HepG2 (cell line): ENCODE measurements at regions not wholly inside any gene's neighbourhood (a gene's known extent, or its start where the extent isn't known, plus 50 kb on each side); places are given as distances from the start of the nearest gene placed in this dataset.

ENCODE experiments used
- AGO1 ChIP-seq: fragments of 200-400 bp; formaldehyde crosslinking; IDR thresholded peaks from 2 replicates; pipeline ENCODE4 v1.6.1; 2017; ENCODE audit warnings: mild to moderate bottlenecking, low read depth, low read length, moderate library complexity; ENCODE audit not compliant: poor library complexity, severe bottlenecking
- ARNTL ChIP-seq: sonication (generic); formaldehyde crosslinking; IDR thresholded peaks from 2 replicates; pipeline ENCODE4 v1.4.0; 2020; ENCODE audit warnings: mild to moderate bottlenecking, missing genetic modification reagents
- CAMTA2 ChIP-seq: sonication (generic); formaldehyde crosslinking; IDR thresholded peaks from 2 replicates; pipeline ENCODE4 v1.4.0; 2020; ENCODE audit warnings: mild to moderate bottlenecking, missing genetic modification reagents, borderline replicate concordance
- GATAD2A ChIP-seq: IDR thresholded peaks from 2 replicates; pipeline ENCODE4 v1.6.1; 2016
- MYC ChIP-seq: sonication (generic); formaldehyde crosslinking; IDR thresholded peaks from 2 replicates; pipeline ENCODE4 v1.9.0; 2021; ENCODE audit warnings: missing genetic modification reagents, borderline replicate concordance
- MYNN ChIP-seq: sonication (generic); formaldehyde crosslinking; IDR thresholded peaks from 2 replicates; pipeline ENCODE4 v1.4.0; 2020; ENCODE audit warnings: mild to moderate bottlenecking, low read depth, missing genetic modification reagents
- NR2F2 ChIP-seq: IDR thresholded peaks from 2 replicates; pipeline ENCODE4 v1.6.1; 2012; ENCODE audit warnings: low read depth, inconsistent platforms, borderline replicate concordance
- PLRG1 ChIP-seq: fragments of 450-650 bp; conservative IDR thresholded peaks from 2 replicates; pipeline ENCODE4 v1.6.1; 2016
- RORA ChIP-seq: sonication (generic); formaldehyde crosslinking; IDR thresholded peaks from 2 replicates; pipeline ENCODE4 v1.5.0; 2020; ENCODE audit warnings: mild to moderate bottlenecking, missing genetic modification reagents, moderate library complexity
- ZBTB7A ChIP-seq: sonication (generic); formaldehyde crosslinking; IDR thresholded peaks from 2 replicates; pipeline ENCODE4 v1.8.0; 2022; ENCODE audit warnings: mild to moderate bottlenecking, missing genetic modification reagents
- ZNF124 ChIP-seq: sonication (generic); formaldehyde crosslinking; IDR thresholded peaks from 2 replicates; pipeline ENCODE4 v1.4.0; 2020; ENCODE audit warnings: missing genetic modification reagents
- ZNF605 ChIP-seq: sonication (generic); formaldehyde crosslinking; IDR thresholded peaks from 2 replicates; pipeline ENCODE4 v1.8.0; 2022; ENCODE audit warnings: mild to moderate bottlenecking, missing genetic modification reagents
- ZNF768 ChIP-seq: sonication (generic); formaldehyde crosslinking; IDR thresholded peaks from 2 replicates; pipeline ENCODE4 v1.4.0; 2020; ENCODE audit warnings: missing genetic modification reagents
- ZNF83 ChIP-seq: sonication (generic); formaldehyde crosslinking; IDR thresholded peaks from 2 replicates; pipeline ENCODE4 v1.4.0; 2020; ENCODE audit warnings: missing genetic modification reagents, mild to moderate bottlenecking, borderline replicate concordance
- TF ChIP-seq, protein P1 (sequence below): sonication (generic); formaldehyde crosslinking; IDR thresholded peaks from 2 replicates; pipeline ENCODE4 v1.9.0; 2021; ENCODE audit warnings: mild to moderate bottlenecking, missing genetic modification reagents
- TF ChIP-seq, protein P2 (sequence below): sonication (generic); formaldehyde crosslinking; IDR thresholded peaks from 2 replicates; pipeline ENCODE4 v1.5.1; 2020; ENCODE audit warnings: mild to moderate bottlenecking, missing genetic modification reagents, moderate library complexity
- TF ChIP-seq, protein P3 (sequence below): sonication (generic); formaldehyde crosslinking; IDR thresholded peaks from 2 replicates; pipeline ENCODE4 v1.4.0; 2020; ENCODE audit warnings: missing genetic modification reagents
- TF ChIP-seq, protein P4 (sequence below): sonication (generic); formaldehyde crosslinking; IDR thresholded peaks from 2 replicates; pipeline ENCODE4 v1.4.0; 2020; ENCODE audit warnings: missing genetic modification reagents, borderline replicate concordance

DNA sequence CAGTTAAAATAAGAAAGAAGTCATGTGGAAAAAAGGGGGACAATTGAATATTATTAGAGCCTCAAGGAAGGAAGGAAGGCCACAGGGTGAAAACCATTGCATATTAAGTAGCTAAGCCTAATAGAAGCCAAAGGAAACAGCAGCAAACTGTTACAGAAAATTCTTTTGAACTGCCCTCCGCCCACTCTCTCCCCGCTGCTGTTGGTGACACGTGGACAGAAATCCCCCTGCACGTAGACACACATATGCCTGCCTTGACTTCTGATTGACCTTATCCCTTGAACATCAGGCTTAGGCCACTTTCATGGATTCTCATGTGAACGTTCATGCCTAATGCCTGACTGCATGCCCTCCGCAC, 229.1 kb downstream of the KCNRG start (continued):
- TF ChIP-seq, protein P1, sequence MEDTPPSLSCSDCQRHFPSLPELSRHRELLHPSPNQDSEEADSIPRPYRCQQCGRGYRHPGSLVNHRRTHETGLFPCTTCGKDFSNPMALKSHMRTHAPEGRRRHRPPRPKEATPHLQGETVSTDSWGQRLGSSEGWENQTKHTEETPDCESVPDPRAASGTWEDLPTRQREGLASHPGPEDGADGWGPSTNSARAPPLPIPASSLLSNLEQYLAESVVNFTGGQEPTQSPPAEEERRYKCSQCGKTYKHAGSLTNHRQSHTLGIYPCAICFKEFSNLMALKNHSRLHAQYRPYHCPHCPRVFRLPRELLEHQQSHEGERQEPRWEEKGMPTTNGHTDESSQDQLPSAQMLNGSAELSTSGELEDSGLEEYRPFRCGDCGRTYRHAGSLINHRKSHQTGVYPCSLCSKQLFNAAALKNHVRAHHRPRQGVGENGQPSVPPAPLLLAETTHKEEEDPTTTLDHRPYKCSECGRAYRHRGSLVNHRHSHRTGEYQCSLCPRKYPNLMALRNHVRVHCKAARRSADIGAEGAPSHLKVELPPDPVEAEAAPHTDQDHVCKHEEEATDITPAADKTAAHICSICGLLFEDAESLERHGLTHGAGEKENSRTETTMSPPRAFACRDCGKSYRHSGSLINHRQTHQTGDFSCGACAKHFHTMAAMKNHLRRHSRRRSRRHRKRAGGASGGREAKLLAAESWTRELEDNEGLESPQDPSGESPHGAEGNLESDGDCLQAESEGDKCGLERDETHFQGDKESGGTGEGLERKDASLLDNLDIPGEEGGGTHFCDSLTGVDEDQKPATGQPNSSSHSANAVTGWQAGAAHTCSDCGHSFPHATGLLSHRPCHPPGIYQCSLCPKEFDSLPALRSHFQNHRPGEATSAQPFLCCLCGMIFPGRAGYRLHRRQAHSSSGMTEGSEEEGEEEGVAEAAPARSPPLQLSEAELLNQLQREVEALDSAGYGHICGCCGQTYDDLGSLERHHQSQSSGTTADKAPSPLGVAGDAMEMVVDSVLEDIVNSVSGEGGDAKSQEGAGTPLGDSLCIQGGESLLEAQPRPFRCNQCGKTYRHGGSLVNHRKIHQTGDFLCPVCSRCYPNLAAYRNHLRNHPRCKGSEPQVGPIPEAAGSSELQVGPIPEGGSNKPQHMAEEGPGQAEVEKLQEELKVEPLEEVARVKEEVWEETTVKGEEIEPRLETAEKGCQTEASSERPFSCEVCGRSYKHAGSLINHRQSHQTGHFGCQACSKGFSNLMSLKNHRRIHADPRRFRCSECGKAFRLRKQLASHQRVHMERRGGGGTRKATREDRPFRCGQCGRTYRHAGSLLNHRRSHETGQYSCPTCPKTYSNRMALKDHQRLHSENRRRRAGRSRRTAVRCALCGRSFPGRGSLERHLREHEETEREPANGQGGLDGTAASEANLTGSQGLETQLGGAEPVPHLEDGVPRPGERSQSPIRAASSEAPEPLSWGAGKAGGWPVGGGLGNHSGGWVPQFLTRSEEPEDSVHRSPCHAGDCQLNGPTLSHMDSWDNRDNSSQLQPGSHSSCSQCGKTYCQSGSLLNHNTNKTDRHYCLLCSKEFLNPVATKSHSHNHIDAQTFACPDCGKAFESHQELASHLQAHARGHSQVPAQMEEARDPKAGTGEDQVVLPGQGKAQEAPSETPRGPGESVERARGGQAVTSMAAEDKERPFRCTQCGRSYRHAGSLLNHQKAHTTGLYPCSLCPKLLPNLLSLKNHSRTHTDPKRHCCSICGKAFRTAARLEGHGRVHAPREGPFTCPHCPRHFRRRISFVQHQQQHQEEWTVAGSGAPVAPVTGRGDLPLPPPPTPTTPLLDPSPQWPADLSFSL (CRISPR knock-in tag): no peak
- TF ChIP-seq AGO1 (no peak), ZNF768 (CRISPR knock-in tag) (no peak), CAMTA2 (CRISPR knock-in tag) (no peak), NR2F2 (no peak), MYC (peak; percentile 46; the same call in 1 of the 2 replicates), GATAD2A (CRISPR knock-in tag) (no peak), PLRG1 (no peak), RORA (CRISPR knock-in tag) (no peak), MYNN (CRISPR knock-in tag) (no peak), ZBTB7A (no peak), ARNTL (CRISPR knock-in tag) (peak; percentile 52; the same call in 1 of the 2 replicates), ZNF83 (CRISPR knock-in tag) (no peak), ZNF605 (CRISPR knock-in tag) (peak; percentile 25; the same call in 1 of the 2 replicates), ZNF124 (CRISPR knock-in tag) (no peak)
- TF ChIP-seq, protein P2, sequence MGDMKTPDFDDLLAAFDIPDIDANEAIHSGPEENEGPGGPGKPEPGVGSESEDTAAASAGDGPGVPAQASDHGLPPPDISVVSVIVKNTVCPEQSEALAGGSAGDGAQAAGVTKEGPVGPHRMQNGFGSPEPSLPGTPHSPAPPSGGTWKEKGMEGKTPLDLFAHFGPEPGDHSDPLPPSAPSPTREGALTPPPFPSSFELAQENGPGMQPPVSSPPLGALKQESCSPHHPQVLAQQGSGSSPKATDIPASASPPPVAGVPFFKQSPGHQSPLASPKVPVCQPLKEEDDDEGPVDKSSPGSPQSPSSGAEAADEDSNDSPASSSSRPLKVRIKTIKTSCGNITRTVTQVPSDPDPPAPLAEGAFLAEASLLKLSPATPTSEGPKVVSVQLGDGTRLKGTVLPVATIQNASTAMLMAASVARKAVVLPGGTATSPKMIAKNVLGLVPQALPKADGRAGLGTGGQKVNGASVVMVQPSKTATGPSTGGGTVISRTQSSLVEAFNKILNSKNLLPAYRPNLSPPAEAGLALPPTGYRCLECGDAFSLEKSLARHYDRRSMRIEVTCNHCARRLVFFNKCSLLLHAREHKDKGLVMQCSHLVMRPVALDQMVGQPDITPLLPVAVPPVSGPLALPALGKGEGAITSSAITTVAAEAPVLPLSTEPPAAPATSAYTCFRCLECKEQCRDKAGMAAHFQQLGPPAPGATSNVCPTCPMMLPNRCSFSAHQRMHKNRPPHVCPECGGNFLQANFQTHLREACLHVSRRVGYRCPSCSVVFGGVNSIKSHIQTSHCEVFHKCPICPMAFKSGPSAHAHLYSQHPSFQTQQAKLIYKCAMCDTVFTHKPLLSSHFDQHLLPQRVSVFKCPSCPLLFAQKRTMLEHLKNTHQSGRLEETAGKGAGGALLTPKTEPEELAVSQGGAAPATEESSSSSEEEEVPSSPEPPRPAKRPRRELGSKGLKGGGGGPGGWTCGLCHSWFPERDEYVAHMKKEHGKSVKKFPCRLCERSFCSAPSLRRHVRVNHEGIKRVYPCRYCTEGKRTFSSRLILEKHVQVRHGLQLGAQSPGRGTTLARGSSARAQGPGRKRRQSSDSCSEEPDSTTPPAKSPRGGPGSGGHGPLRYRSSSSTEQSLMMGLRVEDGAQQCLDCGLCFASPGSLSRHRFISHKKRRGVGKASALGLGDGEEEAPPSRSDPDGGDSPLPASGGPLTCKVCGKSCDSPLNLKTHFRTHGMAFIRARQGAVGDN (CRISPR knock-in tag): peak; percentile 28; the same call in 1 of the 2 replicates
- TF ChIP-seq, protein P3, sequence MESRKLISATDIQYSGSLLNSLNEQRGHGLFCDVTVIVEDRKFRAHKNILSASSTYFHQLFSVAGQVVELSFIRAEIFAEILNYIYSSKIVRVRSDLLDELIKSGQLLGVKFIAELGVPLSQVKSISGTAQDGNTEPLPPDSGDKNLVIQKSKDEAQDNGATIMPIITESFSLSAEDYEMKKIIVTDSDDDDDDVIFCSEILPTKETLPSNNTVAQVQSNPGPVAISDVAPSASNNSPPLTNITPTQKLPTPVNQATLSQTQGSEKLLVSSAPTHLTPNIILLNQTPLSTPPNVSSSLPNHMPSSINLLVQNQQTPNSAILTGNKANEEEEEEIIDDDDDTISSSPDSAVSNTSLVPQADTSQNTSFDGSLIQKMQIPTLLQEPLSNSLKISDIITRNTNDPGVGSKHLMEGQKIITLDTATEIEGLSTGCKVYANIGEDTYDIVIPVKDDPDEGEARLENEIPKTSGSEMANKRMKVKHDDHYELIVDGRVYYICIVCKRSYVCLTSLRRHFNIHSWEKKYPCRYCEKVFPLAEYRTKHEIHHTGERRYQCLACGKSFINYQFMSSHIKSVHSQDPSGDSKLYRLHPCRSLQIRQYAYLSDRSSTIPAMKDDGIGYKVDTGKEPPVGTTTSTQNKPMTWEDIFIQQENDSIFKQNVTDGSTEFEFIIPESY (CRISPR knock-in tag): no peak
- TF ChIP-seq, protein P4, sequence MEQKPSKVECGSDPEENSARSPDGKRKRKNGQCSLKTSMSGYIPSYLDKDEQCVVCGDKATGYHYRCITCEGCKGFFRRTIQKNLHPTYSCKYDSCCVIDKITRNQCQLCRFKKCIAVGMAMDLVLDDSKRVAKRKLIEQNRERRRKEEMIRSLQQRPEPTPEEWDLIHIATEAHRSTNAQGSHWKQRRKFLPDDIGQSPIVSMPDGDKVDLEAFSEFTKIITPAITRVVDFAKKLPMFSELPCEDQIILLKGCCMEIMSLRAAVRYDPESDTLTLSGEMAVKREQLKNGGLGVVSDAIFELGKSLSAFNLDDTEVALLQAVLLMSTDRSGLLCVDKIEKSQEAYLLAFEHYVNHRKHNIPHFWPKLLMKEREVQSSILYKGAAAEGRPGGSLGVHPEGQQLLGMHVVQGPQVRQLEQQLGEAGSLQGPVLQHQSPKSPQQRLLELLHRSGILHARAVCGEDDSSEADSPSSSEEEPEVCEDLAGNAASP (CRISPR knock-in tag): no peak
